Vagina (tissue), 2 donors: ENCODE measurements at regions not wholly inside any gene's neighbourhood (a gene's known extent, or its start where the extent isn't known, plus 50 kb on each side); places are given as distances from the start of the nearest gene placed in this dataset.

ENCODE experiments used
- CTCF ChIP-seq, 3 experiments: fragments of 450-650 bp in 2 of 3; fragments of 200-600 bp in 1 of 3; sonication (generic) in 1 of 3; IDR thresholded peaks; one replicate each; pipeline ENCODE4 v1.5.1; 2017 to 2019; ENCODE audit warnings: antibody characterized with exemption in 3 of 3, mild to moderate bottlenecking in 2 of 3, moderate library complexity in 2 of 3
- POLR2A ChIP-seq, 2 donors: fragments of 450-650 bp; IDR thresholded peaks; one replicate each; pipeline ENCODE4 v1.6.1; 2017; ENCODE audit warnings: antibody characterized with exemption in 2 of 2, mild to moderate bottlenecking in 2 of 2, moderate library complexity in 2 of 2

- TF ChIP-seq POLR2A (IDR thresholded peaks at IDR 0.05), result no peak
- no peak for TF ChIP-seq CTCF (IDR thresholded peaks at IDR 0.05)
Observed at GRCh38 chr7:153005750-153006435, 246.3 kb downstream of the ACTR3B start.
